Activated CD4-positive, CD25-positive, alpha-beta regulatory T cell treated with anti-CD3 and anti-CD28 coated beads, Interleukin-2, amount 50 U/mL, for 16 hours (primary cell): ENCODE measurements at regions not wholly inside any gene's neighbourhood (a gene's known extent, or its start where the extent isn't known, plus 50 kb on each side); places are given as distances from the start of the nearest gene placed in this dataset.

Experiments used
- DNase-seq: peaks from one replicate; pipeline ENCODE4 v3.0.0-alpha.2; 2020; ENCODE audit warnings: low read depth, low spot score

DNA sequence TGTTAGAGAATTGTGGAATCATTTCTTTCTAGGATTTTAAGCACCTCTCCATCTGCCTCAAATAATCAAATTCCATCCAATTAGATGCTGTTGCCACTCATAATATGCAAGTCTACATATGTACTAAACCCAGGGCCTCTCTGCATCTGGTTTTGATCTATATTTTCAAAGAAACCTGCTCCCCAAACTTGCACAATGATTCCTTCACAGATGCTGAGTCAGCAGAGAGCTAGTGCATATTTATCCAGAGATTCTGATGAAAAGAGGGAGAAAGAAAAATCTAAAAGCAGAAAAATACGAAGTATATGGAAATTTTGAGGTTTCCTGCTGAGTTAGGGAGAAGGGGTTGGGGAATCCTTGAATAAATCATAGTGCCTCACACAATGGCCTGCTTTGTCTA lies 235.1 kb upstream of the RBFOX1 start:
- DNase-seq, result no peak

DNA sequence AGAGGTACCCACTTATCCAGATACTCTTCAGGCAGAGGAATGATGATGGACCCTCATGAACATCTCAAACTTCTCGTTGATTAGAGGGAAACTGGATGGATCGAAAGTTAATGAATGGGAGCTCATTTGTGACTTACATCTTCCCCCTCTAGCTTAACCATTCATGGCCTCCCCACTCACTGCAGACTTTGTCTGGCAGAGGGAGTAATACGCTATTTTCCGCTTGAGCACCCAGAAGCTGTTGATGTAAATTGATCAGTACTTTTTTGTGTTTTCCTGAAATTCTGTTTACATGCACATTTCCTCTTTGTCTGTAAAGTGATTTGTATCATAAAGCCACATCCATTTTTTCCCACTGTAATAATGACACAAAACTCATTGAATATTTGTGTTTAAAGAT lies 239.1 kb upstream of the RBFOX1 start:
- DNase-seq, result no peak

DNA sequence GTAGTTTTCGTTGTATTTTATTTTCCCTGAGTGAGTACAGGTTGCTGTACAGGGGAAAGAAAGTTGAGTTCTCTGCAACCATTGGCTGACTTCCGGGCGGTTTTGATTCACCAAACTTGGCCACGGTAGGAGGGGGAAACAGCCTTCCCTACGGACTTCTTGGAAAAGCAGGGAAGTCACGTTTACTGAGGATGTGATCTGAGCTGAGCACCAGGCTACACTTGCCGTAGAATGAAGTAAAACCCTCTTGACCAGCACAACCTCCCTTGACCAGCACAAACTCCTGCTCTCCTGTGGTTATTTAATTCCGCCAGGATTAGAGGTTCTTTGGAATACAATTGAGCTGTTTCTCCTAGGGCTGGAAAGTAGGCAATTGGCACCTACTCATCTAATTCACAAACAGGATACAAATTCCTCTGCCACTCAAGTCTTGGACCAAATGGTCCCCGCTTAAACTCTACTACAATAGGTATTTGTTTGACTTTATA lies 242.0 kb upstream of the RBFOX1 start:
- no peak for DNase-seq

DNA sequence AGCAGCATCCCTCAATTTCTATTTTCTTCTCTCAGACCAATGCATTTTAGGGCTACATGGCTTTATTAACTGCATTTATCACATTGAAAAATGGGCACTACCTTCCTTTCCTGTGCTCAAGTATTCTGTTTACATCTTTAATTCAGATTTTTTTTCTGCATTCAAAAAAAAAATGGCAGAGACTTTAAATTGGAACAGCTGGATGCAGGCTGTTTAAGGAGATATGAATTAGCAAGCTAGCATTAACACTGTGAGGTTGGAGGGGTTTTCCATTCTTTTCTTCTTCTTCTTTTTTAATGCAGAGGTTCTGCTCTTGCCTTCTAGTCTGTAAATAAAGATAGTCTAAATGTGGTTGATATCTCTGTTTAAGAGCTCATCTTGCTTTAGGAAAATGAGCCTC lies 242.9 kb upstream of the RBFOX1 start:
- no peak for DNase-seq

DNA sequence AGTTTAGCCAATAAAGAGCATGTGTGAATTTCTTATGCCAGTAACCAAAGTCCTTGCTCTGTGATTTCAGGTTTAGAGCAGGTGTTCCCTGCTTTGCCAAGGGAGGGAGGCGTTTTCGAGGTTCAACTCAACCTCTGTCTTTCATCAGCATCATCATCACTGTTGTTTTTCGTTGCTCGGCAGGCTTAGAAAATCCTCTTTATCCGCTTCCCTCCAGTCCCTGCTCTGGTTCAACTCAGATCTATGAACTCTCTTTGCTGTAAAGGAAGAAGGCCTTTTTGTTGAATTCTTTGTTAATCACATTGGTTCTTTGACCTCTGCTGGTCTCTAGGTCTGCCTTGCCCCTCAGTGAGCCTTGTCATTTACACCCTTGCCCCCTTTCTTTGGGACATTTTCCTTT lies 243.9 kb upstream of the RBFOX1 start:
- no peak for DNase-seq

DNA sequence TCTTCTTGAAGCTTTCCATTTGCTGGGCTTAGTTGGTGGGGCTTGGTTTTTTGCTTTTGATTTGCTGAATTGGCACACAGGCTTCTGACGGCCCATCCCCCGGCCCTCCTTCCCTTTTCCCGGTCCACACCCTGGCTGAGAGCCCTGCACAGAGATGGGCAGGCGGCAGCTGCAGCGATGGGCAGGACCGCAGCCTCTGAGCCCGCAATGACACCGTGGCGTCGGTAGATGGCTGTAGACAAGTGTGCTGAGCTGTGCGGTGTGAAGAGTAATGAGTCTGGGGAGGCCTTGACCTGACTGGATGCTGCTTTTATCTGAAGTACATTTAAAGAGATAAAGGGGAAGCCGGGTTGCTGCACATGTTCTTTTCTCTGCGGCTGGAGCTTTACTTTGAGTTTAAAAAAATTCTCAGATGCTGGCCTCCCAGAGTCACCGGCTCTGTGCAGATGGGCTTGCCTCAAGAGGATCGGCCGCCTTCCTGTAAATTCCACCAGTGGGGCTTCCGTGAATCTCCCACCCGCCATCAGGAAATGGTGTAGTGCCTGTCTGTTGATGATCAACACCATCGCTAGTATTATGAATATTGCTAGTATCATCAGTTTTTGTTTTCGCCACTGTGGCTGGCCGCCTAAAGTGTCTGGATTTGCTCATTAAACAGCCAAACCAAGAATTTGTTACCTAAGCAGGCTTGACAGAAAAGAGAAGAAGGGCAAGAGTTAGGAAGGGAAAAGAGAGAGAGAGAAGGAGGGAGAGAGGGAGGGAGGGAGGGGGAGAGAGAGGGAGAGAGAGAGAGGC lies 245.6 kb upstream of the RBFOX1 start:
- no peak for DNase-seq

DNA sequence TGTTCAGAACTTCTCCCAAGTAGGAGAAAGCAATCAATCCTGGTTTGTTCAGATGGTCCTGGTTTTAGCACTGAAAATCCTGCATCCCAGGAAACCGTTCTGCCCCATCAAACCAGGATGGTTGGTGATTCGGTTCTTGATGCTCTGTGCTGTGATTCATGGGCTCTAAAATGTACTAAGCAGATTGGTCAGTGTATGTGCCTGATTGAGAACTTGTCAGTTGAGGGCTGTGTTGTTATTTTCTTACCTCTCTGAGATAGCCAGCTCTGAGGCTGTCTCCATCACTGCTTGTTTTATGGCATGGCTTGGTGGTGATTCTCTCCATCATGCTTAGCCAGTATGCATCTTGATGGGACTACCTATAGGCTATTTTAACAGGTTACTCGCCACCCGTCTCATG lies 246.9 kb upstream of the RBFOX1 start:
- DNase-seq, result no peak

DNA sequence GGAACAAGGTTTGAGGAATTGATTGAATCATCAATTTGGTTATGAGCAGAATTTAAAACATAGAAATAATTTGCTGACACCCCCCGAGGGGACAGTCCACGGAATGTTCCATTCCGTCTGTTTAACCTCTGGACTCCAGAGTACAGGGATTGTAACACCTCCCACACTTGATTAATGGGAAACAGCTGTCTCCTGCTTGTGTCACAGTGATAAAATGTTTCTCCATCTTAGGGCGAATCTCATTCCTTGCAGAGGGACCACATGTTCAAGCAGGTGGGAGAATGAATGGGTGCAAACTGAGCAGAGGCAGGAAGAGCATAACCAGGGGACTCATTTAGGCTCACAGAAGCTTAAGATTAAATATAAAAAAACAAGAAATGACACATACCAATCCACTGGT lies 249.5 kb upstream of the RBFOX1 start:
- no peak for DNase-seq

DNA sequence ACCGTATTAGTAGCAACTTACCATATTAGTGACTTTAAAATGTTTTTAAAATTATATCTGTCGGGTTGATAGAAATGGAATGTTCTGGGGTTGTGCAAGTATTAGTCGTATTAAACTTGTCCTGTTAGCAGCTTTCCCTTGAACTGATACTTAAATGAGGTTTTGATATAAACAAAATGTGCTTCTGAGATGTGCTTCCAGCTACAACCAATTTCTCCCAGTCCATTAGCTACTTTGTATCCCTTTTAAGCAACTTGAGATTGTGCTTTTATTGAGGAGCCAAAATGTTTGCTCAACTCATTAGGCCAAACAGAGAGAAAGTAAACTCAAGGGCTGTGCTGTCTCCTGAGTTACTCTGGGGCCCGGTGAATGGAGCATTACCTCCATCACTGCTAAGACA lies 255.0 kb upstream of the RBFOX1 start:
- DNase-seq, result no peak

DNA sequence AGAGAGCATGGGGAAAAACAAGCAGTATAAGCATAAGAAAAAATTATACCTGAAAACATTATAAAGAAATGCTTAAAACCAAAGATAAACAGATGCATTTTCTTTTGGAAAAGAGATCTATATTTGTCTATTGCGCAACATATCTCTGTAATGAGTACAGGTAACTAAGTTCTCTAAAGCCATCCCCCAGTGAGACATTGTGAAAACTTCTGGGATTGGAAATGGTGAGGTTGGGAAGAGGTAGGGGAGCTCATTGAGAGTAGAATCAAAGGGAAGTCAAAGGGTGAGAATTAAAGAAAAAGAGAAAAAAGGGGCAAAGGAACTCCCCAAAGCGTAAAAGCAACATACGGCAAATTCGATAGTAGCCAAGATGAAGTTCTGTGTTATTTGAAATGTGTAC lies 257.9 kb upstream of the RBFOX1 start:
- DNase-seq, result no peak

DNA sequence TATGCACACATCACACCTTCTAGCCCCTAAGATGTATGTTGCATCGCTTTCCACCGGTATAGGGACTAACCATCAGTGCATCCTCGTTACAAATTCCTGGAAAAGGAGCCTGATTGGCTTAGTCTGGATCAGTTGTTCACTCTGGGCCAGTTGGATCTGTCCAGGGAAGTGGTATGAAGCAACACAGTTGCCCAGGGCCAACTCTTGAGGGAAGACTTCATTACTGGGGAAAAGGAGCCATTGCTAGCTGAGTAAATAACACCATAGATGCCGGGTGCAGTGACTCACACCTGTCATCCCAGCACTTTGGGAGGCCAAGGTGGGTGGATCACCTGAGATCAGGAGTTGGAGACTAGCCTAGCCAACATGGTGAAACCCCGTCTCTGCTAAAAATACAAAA lies 275.2 kb upstream of the RBFOX1 start:
- no peak for DNase-seq

DNA sequence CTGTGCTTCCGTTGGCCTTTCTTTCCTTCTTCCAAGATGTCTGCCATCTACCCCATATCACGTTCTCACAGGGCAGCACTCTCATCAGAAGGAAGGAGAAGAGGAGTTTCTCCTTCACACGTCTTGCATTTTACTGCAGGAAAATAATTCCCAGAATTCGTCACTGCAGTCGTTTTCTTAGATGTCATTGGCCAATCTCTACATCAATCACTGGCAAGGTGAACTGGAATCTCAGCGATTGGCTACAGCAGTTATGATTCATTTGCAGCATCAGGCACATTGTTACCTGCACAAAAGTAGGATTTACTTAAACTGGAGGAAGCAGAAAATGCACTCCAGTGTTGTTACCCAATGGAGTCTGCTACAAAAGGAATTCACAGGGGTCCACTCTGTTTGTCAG lies 277.2 kb upstream of the RBFOX1 start:
- no peak for DNase-seq

DNA sequence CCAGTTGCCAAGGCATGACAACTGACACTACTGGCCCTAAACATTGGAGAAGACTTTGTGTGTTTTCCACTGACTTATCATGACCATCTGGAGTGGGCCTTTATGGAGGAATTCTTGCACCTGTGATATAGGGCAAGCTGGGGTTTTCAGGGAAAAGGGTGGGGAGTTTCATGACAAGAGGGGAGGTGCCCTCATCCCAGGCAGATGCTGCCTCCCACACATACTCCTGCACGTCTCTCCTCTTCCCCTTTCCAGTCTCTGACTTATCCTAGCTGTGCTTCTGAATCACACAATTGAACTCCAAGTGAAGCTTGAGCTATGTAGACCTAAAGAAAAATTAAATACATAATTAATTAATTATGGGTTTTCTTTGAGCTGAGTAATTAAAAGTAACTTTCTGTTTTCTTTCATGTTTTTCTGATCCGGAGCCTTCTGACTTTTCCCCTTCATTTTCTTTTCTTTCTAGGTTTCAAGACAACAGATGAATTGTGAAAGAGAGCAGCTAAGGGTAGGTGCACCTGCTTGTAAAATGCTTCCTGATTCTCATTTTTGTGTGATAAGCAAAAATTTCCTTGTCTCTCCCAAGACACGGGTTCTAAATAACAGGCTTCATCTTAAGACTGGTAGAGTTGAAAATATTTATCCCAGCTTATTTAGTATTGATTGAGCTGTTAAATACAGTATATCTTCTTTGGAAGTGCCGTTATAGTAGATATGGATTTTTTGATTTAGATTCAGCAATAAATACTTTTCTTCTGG lies 280.9 kb upstream of the RBFOX1 start:
- no peak for DNase-seq

DNA sequence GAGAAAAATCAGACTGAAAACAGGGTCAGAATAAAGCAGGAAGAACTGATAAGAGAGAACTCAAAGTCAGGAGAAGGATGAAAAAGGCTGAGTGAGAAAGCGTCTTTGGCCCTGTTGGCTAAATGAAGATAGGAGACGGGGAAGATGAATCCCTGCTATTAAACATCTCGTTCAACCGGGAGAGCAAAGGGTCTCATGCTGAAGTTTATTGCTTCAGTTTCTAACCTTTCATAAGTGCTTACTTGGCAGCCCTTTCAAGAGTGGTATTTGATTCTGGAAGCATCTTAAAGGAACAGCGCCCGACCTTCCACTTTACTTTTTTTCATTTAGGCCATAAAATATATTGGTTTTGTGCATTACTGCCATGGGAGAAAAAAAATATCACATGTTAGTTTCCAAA lies 288.3 kb upstream of the RBFOX1 start:
- no peak for DNase-seq

DNA sequence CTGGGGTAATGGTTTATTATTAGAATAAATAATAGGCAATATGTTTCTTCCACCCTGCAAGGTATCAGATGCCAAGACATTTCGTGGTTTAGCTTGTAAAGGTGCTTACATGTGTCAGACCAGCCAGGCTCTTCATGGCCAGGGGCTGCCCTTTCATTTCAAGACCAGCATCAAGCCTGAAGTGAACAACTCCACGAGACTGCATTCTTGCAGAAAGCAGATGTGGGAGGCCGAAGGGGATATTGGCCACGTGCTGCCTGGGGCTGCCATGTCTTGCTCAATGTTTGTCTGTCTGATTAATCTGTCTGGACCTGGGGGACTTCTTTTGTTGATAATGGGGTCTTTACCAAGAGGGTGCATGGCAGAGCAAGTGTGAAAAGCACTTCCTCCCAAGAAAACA lies 294.2 kb upstream of the RBFOX1 start:
- DNase-seq, result no peak

DNA sequence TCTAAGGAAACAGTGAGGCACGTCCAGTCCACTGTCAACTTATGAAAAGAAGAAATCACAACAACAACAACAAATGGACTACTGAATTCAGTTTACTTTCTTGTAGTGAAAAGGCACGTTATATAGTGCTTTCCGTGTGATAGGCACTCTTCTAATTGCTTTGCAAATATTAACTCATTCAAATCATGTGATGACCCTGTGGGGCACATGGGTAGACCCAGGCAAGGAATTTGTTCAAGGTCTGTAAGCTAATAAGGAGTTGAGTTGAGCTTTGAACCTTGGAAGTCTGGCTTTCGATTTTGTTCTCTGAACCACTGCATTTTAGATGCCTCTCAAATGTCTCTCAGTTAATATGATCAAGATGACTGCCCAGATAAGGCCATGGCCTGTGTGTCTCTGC lies 295.1 kb upstream of the RBFOX1 start:
- no peak for DNase-seq

DNA sequence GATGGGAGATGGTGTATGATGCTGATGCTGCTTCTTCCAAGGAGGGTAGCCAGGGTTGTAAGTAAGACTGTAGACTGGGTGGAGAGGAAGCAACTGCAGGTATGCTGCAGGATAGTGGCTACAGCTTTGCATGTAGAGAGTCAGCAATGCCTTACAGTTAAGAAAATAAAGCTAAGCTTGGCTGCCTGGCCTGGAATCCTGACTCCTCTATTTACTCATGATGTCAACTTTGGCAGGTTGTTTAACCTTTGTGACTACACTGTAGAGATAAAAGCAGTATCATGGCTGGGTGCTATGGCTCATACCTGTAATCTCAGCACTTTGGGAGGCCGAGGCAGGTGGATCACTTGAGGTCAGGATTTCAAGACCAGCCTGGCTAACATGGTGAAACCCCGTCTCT lies 301.6 kb upstream of the RBFOX1 start:
- no peak for DNase-seq

DNA sequence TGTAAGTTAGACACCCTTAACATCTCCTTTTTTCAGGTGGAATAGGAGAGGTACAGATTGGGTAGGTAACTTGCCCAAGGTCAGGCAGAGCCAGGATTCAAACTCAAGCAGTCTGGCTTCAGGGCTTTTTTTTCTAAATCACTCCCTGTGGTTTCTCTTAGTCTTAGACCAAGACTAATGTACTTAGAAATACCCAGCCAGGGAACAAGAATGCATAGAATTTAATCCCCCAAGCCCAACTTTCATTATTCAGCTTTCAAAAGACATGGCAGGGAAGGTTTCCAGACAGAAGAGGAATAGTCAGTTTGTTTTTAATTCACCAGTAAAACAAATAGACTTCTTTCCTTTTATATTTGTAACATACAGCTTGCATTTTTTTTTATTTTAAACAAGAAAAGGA lies 305.2 kb upstream of the RBFOX1 start:
- DNase-seq, result no peak

DNA sequence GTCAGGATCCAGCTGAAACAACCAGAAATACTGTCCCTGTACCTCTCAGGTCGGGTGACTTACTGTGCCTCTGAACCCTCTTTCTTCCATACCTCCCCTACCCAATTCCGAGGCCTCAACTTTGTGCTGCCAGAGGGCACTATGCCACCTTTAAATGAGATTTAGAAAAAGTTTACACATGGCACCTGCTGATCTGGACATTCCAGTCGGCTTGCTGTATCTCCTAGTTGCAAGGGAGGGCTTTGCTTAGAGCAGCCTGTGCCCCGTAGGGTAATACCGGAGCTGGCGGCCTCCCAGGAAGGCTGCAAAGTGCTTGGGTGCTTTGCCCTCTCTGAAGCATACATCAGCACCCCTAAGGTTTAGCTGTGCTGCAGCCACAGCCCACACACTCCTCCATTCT lies 306.0 kb upstream of the RBFOX1 start:
- no peak for DNase-seq

DNA sequence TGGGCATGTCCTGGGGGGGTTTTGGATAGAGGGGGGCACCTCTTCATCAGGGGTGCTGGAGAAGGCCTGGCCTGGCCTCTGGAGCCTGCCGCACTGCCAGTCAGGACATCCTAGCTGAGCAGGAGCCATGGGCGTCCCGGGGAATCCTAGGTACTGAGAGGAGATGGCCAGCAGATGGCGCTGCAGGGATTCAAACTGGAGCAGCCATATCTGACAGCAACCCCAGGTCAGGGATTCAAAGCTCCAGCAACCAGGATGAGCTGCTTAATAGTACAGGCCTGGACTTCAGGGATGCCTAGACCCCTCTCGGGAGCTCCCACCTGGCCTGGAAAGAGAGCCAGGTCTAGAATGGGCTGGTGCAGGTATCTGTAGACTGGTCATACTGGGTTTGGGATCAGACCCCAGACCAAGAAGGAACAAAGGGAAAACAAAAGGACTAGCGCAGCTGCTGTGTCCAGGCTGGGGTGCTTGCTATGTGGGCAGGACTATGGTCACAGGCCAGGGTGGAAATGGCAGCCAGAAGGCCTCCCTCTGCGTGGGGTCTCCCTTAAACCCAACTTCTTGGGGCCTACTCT lies 306.9 kb upstream of the RBFOX1 start:
- DNase-seq, result no peak

DNA sequence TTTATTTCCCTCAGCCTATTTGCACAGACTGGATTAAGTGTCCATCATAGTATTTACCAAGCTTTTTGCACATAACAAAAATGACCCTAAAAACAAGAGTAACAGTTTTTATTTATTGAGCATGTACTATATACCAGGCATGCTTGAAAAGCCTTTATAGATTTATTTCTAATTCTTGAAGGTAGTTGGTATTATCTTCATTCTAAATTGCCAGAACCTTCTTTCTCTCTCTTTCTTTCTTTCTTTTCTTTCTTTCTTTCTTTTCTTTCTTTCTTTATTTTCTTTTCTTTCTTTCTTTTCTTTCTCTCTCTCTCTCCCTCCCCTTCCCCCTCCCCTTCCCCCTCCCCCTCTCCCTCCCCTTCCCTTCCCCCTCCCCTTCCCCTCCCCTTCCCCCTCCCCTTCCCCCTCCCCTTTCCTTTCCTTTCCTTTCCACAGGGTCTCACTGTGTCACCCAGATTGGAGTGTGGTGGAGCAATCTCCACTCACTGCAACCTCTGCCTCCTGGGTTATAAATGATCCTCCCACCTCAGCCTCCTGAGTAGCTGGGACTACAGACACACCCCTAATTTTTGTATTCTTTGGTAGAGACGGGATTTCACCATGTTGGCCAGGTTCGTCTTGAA lies 310.9 kb upstream of the RBFOX1 start:
- DNase-seq, result no peak

DNA sequence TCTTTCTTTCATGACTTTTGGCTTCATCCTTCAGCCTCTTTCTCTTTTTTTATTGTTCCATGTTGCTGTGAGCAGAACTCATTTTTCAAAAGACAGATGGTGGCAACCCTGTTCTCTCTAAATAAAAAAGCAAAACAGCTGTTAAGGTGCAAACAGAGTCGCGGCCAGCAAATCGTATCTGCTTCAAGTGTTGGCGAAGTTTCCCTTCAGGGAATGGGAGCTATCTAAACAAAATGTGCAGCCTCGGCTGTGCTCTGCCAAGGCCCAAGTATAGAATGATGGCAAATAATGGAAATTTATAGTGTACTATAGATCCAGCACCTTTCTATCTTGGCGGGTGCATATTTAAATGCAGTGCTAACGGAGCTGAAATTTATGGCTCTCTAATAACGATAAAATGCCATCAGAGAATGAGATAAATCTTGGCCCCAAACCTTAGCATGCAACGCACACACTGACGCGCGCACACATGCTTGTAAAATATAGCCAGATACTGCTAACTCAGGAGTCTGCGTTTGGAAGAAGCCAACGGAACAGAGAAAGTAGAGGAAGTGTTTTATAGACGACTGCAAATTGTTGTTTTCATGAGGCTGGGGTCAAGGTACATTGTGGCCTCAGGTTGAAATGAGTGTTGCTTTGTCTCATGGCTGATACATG lies 315.5 kb upstream of the RBFOX1 start:
- no peak for DNase-seq
